ENCODE measurements at regions not wholly inside any gene's neighbourhood (a gene's known extent, or its start where the extent isn't known, plus 50 kb on each side); places are given as distances from the start of the nearest gene placed in this dataset.

GRCh38 chrX:1781766-1782165 lies 166.9 kb downstream of the ASMT start:
- TF ChIP-seq CTCF (IDR thresholded peaks at IDR 0.05) = no peak
- TF ChIP-seq POLR2A (IDR thresholded peaks at IDR 0.05) = no peak
